Activated CD4-positive, CD25-positive, alpha-beta regulatory T cell treated with anti-CD3 and anti-CD28 coated beads, Interleukin-2, amount 50 U/mL, for 72 hours (primary cell): ENCODE measurements at regions not wholly inside any gene's neighbourhood (a gene's known extent, or its start where the extent isn't known, plus 50 kb on each side); places are given as distances from the start of the nearest gene placed in this dataset.
"Not testable (repeated sequence)": the region's sequence is repeated elsewhere in the genome, so short reads cannot be mapped to it uniquely, and the experiment has no call there.

ENCODE experiments used
- DNase-seq: peaks from one replicate; pipeline ENCODE4 v3.0.0; 2021

GRCh38 chr10:128178302-128178958 is 52.2 kb upstream of the MKI67 start:
- DNase-seq: peak; percentile 37

GRCh38 chr10:128180843-128181242 is 54.6 kb upstream of the MKI67 start:
- no peak for DNase-seq

DNA sequence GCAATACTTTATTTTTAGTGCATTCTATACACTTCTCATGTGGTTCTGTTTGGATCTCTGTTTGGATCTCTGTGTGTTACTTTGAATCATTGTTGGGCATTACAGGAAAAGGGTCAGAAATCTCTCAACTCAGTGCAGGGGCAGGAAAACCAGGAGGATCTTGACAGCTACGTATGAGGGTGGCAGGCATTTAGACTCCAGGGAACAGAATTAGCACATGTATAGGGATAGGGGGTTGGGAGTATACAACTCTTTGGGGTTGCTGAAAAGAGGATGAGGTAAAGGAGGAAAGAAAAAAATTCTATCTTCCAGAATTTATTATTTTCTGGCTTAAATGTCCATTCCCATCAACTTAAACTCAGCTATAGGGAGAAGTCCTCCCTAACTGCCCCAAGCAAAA is 59.4 kb upstream of the MKI67 start:
- DNase-seq: no peak

GRCh38 chr10:128186959-128187787 is 61.0 kb upstream of the MKI67 start:
- no peak for DNase-seq

DNA sequence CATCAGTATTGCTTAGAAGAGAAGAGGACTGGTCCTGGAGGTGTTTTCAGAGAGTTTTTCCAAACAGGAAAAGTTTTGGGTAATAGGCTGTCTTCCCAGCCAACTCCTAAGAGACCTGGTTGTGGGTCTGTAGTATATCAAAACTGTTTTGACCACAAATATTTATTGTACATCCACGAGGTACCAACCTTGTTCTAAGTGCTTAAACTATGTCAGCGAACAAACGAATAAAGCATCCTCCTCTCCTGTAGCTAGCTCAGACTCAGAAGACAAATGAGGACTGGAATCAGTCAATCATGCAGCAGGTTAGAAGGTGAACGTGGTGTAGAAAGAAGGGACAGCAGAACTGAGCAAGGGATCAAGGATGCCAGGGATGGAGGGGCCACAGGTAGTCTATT is 61.6 kb upstream of the MKI67 start:
- DNase-seq: no peak

- DNase-seq: no peak
These were observed 63.0 kb upstream of the MKI67 start for GRCh38 chr10:128189176-128189575.

DNA sequence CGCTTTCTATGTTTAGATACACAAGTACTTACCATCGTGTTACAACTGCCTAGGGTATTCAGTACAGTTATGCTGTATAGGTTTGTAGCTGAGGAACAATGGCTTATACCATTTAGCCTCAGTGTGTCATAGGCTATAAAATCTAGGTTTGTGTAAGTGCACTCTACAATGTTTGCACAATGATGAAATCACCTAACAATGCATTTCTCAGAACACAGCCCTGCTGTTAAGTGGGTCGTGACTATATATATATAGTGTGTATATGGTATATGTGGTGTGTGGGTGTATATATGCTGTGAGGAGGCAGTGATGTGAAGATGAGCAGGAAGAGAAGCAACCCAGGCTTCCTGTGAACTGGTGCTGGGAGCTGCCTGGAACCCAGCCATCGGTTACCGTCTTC is 65.6 kb upstream of the MKI67 start:
- no peak for DNase-seq

GRCh38 chr10:128201826-128202225 is 75.6 kb upstream of the MKI67 start:
- not testable (repeated sequence) for DNase-seq

GRCh38 chr10:128203028-128203427 is 76.8 kb upstream of the MKI67 start:
- no peak for DNase-seq

DNA sequence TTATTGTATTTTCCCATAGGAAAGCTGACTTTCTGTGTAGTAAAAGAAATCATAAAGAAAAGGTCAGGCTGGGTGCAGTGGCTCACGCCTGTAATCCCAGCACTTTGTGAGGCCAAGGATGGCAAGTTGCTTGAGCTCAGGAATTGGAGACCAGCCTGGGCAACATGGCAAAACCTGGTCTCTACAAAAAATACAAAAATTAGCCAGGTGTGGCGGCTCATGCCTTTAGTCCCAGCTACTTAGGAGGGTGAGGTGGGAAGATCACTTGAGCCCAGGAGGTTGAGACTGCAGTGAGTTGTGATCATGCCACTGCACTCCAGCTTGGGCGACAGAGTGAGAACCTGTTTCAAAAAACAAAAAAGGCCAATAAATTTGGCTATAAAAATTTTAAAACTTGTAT is 79.4 kb upstream of the MKI67 start:
- DNase-seq: not testable (repeated sequence)

DNA sequence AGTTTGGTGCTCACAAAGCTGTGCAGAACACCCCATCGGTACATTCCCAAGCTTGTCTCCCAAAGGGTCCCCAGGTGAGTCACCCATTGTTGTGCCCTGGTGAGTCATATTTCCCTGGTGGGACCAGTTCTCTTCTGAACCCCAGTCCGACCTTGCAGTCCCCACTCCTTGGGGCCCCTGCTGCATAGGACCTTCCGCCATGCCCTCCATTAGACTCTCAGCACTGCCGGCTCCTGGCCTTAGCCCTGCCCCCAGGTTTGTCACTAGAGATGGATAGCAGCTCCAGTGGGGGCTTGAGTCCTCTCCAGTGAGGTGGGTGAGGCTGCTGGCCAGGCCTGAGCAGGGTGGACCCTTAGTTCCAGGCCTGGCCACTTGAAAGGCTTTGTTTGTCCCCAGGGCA is 80.5 kb upstream of the MKI67 start:
- no peak for DNase-seq

DNA sequence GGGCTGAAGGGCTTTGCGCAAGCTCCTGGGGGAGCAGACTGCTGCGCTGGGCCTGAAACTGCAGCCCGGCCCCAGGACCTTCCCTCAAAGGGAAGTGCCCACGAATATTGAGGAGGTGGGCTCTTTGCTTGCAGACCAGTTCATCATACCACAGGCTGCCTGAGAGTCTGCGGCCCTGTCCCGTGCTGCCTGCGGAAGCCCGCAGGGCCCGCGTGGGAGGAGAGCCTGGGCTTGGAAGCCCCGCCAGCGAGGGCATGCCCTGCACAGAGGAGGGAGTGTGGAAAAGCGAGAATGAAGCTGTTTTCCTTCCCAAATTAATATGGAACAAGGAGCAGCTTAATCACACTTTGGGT is 83.6 kb upstream of the MKI67 start:
- no peak for DNase-seq

DNA sequence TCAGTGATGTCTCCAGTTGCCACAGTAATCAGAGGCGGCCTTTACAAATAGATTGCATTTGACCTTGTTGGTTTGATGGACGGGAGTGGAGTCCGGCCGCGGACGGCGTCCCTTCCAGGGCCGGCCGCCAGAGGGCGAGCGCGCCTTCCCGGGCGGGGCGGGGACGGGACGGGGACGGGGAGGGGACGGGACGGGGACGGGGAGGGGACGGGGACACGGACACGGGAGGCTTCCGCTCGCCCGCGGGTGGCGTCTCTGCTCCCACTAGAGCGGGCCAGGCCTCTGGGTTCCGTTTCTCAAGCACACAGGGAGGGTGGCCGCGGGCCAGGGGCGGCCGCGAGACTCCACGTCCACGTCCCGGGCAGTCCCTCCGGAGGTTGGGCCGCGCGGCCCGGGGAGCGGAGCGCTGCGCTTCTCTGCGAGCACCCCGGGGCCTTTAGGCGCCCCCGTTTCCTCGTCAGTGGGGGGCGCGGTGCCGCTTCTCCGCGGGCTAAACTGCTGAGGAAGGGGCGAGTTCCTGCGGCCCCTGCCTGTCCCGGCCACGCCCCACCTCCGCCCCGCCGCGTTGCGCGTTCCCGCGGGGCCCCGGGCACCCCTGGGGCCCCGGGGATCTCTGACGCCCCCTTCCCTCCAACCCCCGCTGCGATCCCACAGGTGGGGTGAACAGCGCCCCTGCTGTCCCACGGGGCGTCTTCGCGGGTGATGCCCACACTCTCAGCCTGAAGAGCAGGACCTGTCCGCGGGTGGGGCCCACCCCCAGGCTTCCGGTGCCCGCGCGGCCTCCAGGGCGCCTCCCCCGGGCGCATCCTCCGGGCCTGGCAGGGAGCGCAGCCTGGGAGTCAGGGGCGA is 84.2 kb upstream of the MKI67 start:
- peak; percentile 85 for DNase-seq

- no peak for DNase-seq
These were observed 84.9 kb upstream of the MKI67 start for GRCh38 chr10:128211064-128211504.

GRCh38 chr10:128211953-128212727 is 85.9 kb upstream of the MKI67 start:
- DNase-seq: peak; percentile 88

DNA sequence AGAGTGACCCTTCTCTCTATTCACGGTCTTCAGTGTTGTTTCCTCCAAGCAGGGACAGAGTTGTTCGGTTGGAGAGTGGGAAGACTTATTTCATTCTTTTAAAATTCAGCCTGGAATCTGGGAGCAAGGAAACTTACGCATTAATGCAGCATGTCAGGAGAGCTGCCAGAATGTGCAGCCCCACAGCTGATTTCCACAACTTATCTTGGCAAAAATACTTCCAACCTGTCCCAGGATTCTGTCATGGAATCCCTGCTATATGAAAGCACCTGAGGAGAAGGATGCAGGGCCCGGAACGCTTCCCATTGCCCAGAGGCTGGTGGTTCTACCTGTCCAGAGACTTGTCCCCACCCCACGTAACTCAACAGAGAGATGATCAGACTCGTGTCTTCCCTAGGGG is 86.9 kb upstream of the MKI67 start:
- DNase-seq: no peak

DNA sequence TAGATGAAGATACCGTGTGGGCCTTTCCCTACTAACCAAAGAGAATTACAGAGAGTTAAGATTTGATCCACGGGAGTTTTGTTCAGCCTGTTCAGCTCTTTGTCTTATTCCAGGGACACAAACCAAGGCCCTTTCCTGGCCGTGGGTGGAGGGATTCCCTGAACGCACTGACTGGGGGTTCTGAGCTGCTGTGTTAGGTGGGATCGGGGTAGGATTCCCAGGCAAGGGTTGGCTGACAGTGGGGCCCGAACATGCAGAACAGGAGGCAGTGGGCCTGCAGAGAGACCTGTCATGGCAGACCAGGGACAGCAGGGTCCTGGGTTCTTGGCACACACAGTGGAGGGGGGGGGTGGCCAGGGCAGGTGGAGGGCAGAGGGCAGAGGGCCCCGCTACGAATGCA is 89.5 kb upstream of the MKI67 start:
- no peak for DNase-seq

DNA sequence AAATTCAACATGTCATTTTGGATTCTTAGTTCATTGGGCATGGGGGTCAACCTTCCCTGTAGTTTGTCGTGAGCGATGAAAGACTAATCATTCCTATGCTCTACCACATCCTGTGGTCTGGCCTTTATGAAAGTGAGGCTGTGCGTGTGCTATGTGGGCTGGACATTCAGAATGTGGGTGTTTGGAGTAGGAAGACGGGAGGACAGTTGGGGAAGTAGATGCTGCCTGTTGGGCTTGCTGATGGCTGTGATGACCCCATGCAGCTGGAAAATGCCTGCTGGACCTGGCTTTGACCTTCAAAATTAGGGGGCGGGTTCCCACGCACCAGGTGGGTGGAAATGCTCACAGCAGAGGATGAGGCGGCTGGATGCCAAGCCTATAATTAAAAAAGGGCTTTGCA is 90.9 kb upstream of the MKI67 start:
- DNase-seq: no peak

DNA sequence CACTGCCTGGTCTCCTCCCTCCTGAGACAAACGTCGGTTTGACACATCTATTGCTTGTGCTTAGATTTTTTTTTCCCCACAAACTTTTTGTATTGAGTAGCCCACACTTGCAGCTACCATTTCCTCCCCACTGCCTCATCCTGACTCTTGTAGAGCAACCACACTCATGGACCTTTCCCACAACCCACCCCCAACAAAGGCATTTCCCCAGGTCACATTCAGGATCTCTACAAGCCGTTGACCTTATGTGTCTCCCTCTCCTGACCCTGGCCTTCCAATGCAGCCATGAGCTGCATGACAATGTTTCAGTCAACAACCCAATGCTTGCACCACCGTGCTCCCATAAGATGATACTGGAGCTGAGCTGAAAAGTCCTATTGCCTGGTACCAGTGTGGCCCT is 91.9 kb upstream of the MKI67 start:
- no peak for DNase-seq

GRCh38 chr10:128219295-128219694 is 93.1 kb upstream of the MKI67 start:
- no peak for DNase-seq

- DNase-seq: no peak
These were observed 93.8 kb upstream of the MKI67 start for GRCh38 chr10:128220021-128220420.

GRCh38 chr10:128221117-128221516 is 94.9 kb upstream of the MKI67 start:
- no peak for DNase-seq

DNA sequence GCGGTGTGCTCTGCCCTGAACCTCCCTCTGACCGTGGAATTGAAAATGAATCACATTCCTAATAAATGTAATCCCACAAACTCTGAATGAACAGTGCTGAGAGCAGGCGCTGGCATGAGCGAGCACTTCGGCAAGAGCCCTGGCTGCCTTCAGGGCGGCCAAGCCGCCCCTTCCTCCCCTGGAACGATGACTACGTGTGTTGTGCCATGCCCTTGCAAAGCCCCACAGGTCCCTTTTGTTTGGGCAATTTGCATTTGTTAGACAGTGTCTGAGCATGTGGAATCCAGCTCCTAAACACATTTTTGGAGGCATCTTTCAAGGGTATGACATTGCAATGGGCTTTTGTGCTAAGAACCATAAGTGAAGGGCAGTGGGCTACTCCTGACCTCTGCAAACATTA is 95.6 kb upstream of the MKI67 start:
- DNase-seq: no peak
